Rectal smooth muscle tissue (tissue), 1 donor: ENCODE measurements at regions not wholly inside any gene's neighbourhood (a gene's known extent, or its start where the extent isn't known, plus 50 kb on each side); places are given as distances from the start of the nearest gene placed in this dataset.

ENCODE experiments used
- H3K27ac ChIP-seq: one replicate; pipeline ENCODE4 v1.7.0; 2013; ENCODE audit warnings: low read depth, low read length, inconsistent platforms
- H3K27me3 ChIP-seq: one replicate; pipeline ENCODE4 v1.7.0; 2013; ENCODE audit warnings: low read length; ENCODE audit not compliant: control insufficient read depth, insufficient read depth
- H3K36me3 ChIP-seq: one replicate; pipeline ENCODE4 v1.7.0; 2013; ENCODE audit warnings: low read length; ENCODE audit not compliant: control insufficient read depth, insufficient read depth
- H3K4me1 ChIP-seq: one replicate; pipeline ENCODE4 v1.7.0; 2013; ENCODE audit warnings: low read length; ENCODE audit not compliant: control insufficient read depth, insufficient read depth
- H3K4me3 ChIP-seq: one replicate; pipeline ENCODE4 v1.7.0; 2013; ENCODE audit warnings: low read length
- H3K9ac ChIP-seq: one replicate; pipeline ENCODE4 v1.7.0; 2013; ENCODE audit warnings: low read length

DNA sequence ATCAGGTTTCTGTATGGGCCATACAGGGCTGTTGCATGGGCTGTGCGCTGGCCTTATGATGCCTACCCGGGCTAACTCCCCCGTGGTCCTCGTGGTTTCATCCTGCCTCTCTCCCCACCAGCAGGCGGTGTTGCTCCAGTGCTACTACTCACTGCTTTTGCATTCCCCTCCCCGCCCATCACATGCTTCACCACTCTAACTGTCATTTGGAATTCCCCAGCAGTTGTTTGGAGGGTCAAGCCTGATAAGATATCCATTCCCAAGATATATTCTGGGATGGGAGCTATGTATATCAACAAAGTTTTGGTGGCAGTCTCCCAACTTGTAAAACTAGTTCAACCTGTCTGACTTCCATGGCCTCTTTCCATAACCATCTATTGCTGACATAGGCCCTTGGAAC is 233.2 kb upstream of the SOX4 start:
- Histone ChIP-seq H3K4me1 (no peaks in the 10 kb centered on the region), H3K4me3 (no peak overlapping the region), H3K9ac (no peak overlapping the region), H3K27ac (no peak overlapping the region), H3K27me3 (no peaks in the 10 kb centered on the region), H3K36me3 (no peaks in the 10 kb centered on the region)

DNA sequence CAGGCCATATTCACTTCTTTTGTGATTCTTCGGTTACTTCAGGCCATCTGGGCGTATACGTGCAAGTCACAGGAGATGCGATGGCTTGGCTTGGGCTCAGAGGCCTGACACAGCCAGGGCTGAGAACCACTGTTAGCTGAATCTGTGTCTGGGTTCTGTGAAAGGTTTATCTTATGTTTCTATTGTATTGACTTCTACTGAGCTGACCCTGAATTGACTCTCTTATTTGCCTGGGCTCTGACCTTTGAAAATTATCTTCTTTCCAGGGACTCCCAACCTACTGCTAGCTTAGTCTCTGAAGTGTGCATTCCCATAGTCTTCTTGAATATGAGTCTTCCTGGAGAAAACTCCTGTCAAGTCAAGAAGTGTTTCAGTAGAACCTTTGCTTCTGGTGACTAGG is 226.4 kb upstream of the SOX4 start:
- no peak overlapping the region for H3K27ac ChIP-seq
- H3K9ac ChIP-seq = no peak overlapping the region
- H3K27me3 ChIP-seq = no peaks in the 10 kb centered on the region
- no peaks in the 10 kb centered on the region for H3K36me3 ChIP-seq
- peaks cover 6% of the 10 kb centered on the region for H3K4me1 ChIP-seq
- H3K4me3 ChIP-seq = no peak overlapping the region

DNA sequence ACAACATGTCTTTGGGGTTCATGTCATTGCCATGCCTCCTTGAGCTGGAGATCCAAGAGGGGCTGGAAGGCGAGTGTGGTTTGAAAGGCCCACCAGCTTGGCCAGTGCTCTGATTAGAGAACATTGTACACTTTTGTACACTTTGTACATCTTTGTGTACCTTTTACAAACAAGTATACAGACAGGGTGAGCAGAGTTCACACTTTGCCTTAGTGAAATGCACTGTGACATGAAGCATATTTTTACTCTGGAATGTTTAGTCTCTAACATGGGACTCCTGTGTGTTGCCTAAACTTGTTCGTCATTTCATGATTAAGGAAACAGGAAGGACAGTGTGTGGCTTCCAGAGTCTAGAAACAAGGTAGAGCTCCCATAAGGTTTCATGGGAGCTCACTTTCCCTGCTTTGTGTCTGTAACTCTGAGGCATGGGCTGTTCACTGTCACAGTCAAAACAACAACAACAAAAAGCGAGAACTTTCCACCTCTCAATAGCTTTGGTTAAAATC is 225.8 kb upstream of the SOX4 start:
- Histone ChIP-seq H3K4me1 (peaks cover 7% of the 10 kb centered on the region), H3K27me3 (no peaks in the 10 kb centered on the region), H3K4me3 (no peak overlapping the region), H3K9ac (no peak overlapping the region), H3K27ac (no peak overlapping the region), H3K36me3 (no peaks in the 10 kb centered on the region)

DNA sequence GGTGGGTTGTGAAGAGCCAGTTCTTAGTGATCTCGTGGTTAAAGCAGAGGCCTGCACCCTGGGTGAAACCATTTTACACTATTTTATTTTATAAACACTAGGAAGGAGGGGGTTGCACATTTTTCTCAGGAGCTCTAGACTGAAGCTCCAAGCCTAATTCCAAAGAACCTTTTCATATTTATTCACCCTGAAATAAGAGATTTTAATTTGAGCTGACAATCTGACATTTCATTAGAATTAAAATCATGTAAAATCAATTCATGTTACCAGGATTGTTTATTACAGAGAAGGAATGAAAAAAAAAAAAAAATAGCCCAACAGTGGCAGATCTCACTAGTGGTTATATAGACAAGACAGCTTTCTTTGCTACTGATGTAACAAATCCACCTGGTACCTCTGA is 222.5 kb upstream of the SOX4 start:
- Histone ChIP-seq H3K9ac (no peak overlapping the region), H3K4me1 (peaks cover 7% of the 10 kb centered on the region), H3K27me3 (no peaks in the 10 kb centered on the region), H3K4me3 (no peak overlapping the region), H3K27ac (no peak overlapping the region), H3K36me3 (no peaks in the 10 kb centered on the region)

DNA sequence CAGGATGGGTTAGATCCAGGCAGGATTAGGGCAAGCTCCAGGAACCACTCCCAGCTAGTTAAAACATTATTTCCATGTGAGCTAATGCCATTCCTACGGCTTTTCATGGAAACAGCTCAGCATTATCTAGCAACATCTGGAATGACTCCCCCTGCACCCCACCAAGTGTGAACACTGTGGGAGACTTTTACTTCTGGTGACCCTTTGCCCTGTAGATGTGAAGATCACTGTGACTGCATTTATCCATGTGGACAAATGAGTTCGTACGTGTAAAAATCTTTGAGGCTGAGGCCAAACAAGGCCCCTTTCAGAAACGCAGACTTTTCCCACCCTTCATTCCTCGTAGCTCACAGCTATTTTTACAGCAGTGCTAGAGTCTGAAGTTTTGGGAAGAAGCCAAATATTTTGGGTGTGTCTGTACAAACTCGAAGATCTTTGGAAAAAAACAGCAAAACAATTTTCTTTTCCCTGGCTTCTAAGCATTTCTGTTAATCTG is 221.8 kb upstream of the SOX4 start:
- Histone ChIP-seq H3K27ac (peak overlapping the region; percentile 3), H3K4me1 (peaks cover 7% of the 10 kb centered on the region), H3K27me3 (no peaks in the 10 kb centered on the region), H3K36me3 (no peaks in the 10 kb centered on the region), H3K9ac (no peak overlapping the region), H3K4me3 (no peak overlapping the region)

DNA sequence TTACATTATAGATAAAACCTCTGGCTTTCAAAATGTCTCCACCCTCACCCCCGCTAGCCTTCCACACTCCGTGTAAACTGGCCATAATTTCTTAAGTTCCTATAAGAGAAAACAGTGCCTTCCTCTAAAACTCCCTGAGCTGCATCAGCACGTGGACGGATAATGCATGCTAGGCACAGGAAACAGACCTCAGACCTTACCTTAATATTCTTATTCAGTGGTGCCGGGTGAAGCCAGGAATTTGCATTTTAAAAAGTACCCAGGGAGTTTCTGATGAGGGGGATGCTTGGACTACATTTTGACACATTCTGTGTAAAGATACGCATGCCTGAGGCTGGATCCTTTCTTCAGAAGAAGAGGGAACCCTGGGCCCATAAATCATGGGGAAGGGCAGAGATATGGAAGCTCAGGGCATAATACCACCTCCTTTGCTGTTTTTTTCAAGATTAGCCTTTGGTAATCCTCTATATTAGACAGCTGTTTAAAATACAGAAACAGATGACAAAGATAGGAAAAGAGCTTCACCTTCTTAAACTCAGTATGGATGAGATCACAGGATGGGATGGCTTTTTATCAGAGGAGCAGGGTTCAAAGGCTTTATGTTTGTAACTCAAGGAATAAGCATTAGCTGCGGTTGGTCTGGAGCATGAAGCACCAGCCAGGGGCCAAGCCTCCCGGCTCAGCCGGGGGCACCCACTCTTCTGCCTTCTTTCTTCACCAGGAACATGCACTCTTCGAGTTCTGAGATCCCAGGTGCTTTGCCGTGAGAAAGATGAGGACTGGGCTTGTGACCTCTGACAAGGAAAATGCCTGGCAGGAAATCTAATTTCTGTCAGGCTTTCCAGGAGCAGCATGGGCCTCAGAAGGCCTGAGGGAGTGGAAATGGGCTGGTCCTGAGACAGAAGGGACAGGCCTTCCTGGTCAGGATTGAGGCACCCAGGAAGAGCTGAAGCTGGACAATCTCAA is 218.1 kb upstream of the SOX4 start:
- no peak overlapping the region for H3K27ac ChIP-seq
- no peaks in the 10 kb centered on the region for H3K27me3 ChIP-seq
- no peak overlapping the region for H3K4me3 ChIP-seq
- H3K36me3 ChIP-seq = no peaks in the 10 kb centered on the region
- no peak overlapping the region for H3K9ac ChIP-seq
- peaks cover 7% of the 10 kb centered on the region for H3K4me1 ChIP-seq

DNA sequence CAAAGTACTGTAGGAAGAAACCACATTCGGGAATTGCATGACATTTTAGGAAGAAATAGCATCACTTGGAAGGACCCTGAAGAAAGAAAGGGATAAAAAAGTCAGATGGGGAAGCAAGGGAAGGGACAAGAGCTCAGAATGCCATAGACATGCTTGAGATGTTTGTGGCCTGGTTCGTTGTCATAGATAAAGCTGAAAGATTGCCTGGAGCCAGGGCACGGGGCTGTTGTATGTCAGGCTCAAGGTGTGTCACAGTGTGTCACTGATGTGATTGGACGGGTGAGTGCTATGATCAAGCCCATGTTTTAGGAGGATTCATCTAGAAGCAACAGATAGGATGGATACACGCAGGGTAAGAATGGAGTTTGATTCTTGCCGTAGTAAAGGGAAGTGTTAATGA is 216.2 kb upstream of the SOX4 start:
- no peak overlapping the region for H3K4me3 ChIP-seq
- no peaks in the 10 kb centered on the region for H3K4me1 ChIP-seq
- H3K36me3 ChIP-seq = no peaks in the 10 kb centered on the region

DNA sequence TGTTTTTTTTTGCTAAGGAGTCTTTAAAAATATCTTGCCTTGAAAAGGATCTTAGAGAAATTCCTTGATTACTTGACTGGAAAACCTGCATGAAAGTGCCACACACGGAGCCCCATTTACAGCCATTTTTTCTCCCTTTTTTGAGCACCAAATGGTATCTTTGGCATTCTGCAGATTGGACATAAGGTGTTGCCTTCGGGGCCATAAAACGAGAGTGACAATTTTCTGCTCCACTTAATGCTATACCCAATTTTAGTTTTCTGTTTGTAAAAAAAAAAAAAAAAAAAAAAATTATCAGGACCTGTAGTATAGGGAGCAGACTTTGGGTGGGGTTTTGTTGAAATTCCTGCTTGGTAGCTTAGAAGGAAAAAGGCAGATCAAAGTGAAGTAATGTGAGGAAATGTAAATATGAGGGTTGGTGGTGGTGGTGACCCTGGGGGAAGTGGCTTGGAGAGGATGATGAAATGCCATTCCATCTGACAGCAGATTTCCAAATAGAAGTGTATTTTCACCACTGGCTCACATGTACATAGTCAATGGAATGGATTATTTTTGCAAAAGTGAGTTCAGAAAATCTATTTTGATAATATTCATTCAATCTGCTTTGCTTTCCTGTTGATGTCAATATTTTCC is 212.1 kb upstream of the SOX4 start:
- Histone ChIP-seq H3K36me3 (no peaks in the 10 kb centered on the region), H3K27ac (no peak overlapping the region), H3K9ac (no peak overlapping the region), H3K4me3 (no peak overlapping the region), H3K4me1 (no peaks in the 10 kb centered on the region), H3K27me3 (no peaks in the 10 kb centered on the region)

More for the DNA sequence above, 216.2 kb upstream of the SOX4 start:
- Histone ChIP-seq H3K27ac (no peak overlapping the region), H3K9ac (no peak overlapping the region), H3K27me3 (no peaks in the 10 kb centered on the region)

DNA sequence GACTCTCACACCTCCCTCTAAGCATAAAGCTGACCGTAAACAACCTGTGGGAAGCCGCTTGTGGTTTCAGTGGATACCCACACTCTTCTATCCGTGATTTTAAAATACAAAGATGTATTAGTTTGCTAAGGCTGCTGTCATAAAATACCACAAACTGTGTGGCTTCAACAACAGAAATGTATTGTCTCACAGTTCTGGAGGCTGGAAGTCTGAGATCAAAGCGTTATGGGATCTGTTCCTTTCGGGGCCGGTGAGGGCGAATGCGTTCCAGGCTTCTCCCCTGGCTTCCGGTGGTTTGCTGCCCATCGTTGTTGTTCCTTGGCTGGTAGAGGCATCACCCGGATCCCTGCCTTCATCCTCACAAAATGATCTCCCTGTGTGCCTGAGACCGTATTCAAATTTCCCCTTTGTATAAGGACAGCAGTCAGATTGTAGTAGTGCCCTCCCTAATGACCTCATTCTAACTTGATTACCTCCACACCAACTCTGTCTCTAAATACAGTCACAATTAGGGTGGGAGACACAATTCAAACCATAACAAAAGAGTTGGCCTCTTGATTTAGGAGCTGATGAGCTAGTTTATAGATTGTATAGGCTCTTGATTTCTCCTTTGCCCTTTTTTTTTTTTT is 210.6 kb upstream of the SOX4 start:
- H3K36me3 ChIP-seq = no peaks in the 10 kb centered on the region
- H3K27ac ChIP-seq = no peak overlapping the region
- H3K4me1 ChIP-seq = no peaks in the 10 kb centered on the region
- H3K27me3 ChIP-seq = no peaks in the 10 kb centered on the region
- H3K9ac ChIP-seq = no peak overlapping the region
- no peak overlapping the region for H3K4me3 ChIP-seq

DNA sequence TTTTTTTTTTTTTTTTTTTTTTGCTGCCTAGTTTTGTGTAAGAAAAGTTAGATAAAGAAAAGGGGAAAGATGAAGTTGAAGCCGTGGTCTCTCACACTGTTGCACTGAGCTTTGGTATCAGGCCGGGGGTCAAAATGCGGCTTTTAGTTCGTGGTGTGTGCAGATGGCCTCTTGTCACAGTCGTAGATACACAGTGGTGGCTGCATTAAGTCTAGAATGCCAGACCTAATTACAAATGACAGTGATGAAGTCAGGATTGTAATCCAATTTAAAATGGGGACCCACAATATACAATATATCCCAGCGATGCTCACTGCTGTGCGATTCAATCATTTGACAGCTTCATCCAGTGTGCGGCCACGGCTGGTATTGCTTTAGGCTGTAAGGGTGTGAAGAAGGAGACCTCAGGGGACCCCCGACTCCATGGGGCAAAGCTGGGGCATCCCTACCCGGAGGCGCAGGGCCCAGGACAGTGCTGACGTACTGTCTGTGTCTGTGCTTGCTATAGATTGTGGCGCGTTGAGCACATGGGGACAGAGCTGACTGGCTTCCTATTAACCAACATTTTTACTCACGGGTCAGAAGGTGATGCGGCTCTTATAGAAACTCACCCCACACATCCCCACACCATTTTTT is 210.0 kb upstream of the SOX4 start:
- H3K36me3 ChIP-seq = no peaks in the 10 kb centered on the region
- no peaks in the 10 kb centered on the region for H3K27me3 ChIP-seq
- no peaks in the 10 kb centered on the region for H3K4me1 ChIP-seq
- no peak overlapping the region for H3K4me3 ChIP-seq
- no peak overlapping the region for H3K27ac ChIP-seq
- no peak overlapping the region for H3K9ac ChIP-seq

DNA sequence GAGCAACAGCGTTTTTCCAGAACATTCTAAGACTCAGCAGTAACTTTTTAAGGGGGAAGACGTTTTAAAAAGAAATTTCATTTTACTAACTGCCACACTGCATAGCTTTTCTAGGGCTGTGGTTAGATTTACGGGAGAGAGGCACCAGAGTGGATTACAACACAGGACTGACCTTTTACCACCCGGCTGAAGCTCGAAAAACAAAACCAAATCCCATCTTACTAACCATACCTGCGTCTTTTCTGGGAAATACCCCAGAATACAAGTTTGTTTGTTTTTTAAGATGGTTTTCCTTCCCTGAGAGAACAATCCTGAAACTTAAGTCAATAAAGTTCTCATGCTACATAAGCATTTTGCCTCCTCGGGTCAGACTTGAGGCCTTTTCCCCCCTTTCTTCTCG is 209.3 kb upstream of the SOX4 start:
- no peaks in the 10 kb centered on the region for H3K36me3 ChIP-seq
- H3K27ac ChIP-seq = no peak overlapping the region
- H3K4me3 ChIP-seq = no peak overlapping the region
- H3K9ac ChIP-seq = no peak overlapping the region
- no peaks in the 10 kb centered on the region for H3K27me3 ChIP-seq
- H3K4me1 ChIP-seq = no peaks in the 10 kb centered on the region

DNA sequence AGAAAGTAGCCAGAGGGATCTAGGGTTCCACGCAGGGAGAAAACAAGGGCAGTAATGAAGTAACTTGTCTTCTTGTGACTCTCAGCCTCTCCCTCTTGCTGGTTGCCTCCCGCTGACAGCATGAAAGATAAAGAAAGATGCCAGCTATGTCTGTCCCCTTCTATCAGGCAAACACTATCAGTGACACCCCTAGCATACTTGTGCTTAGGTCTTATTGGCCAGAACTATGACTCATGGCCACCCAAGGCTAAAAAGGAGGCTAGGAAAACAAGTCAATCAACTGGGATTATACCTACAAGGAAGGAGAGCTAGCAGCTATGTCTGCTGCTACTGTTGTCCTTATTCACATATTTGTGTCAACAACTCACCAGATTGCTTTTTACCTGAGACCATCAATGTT is 206.8 kb upstream of the SOX4 start:
- Histone ChIP-seq H3K36me3 (no peaks in the 10 kb centered on the region), H3K27ac (no peak overlapping the region), H3K27me3 (no peaks in the 10 kb centered on the region), H3K9ac (no peak overlapping the region), H3K4me1 (no peaks in the 10 kb centered on the region), H3K4me3 (no peak overlapping the region)
